Heart right ventricle (tissue), 16 donors: ENCODE measurements at regions not wholly inside any gene's neighbourhood (a gene's known extent, or its start where the extent isn't known, plus 50 kb on each side); places are given as distances from the start of the nearest gene placed in this dataset.
A peak's percentile ranks its signal among the peaks of the same experiment; 100 is the strongest.

Experiments used
- ATAC-seq, 8 donors: fragments of 200-7000 bp; cut with Tn5 transposase; one replicate each; pipeline ENCODE4 v1.9.1; 2020; ENCODE audit warnings: mild to moderate bottlenecking in 8 of 8, moderate library complexity in 8 of 8, moderate number of reproducible peaks in 1 of 8
- DNase-seq, 2 donors: peaks; one replicate each; pipeline ENCODE4 v3.0.0-alpha.2; 2020
- H3K27ac ChIP-seq, 10 donors: fragments of 200-600 bp; sonication (generic) in 2 of 10; one replicate each; pipeline versions ENCODE4 v1.5.0 to v1.8.0; 2020 to 2022; ENCODE audit warnings: mild to moderate bottlenecking in 3 of 10
- H3K27me3 ChIP-seq, 7 donors: fragments of 200-600 bp; one replicate each; pipeline ENCODE4 v1.8.0; 2021 to 2022; ENCODE audit warnings: mild to moderate bottlenecking in 2 of 7
- H3K36me3 ChIP-seq, 9 donors: fragments of 200-600 bp; sonication (generic) in 1 of 9; one replicate each; pipeline versions ENCODE4 v1.5.0 to v1.8.0; 2020 to 2022; ENCODE audit warnings: mild to moderate bottlenecking in 2 of 9
- H3K4me1 ChIP-seq, 9 donors: fragments of 200-600 bp; sonication (generic) in 1 of 9; one replicate each; pipeline versions ENCODE4 v1.5.0 to v1.8.0; 2020 to 2022; ENCODE audit warnings: mild to moderate bottlenecking in 4 of 9
- H3K4me3 ChIP-seq, 10 donors: fragments of 200-600 bp; sonication (generic) in 2 of 10; one replicate each; pipeline versions ENCODE4 v1.5.0 to v1.8.0; 2020 to 2022; ENCODE audit warnings: mild to moderate bottlenecking in 7 of 10, moderate library complexity in 2 of 10
- H3K9me3 ChIP-seq, 11 donors: fragments of 200-600 bp in 10 of 11; sonication (generic) in 2 of 11; one replicate each; pipeline versions ENCODE4 v1.5.0 to v1.8.0; 2013 to 2022; ENCODE audit warnings: mild to moderate bottlenecking in 2 of 11, control low read depth in 1 of 11, moderate library complexity in 1 of 11
- CTCF ChIP-seq, 9 donors: fragments of 200-600 bp; sonication (generic) in 2 of 9; IDR thresholded peaks; one replicate each; pipeline versions ENCODE4 v1.5.0 to v1.8.0; 2021 to 2022; ENCODE audit warnings: antibody characterized with exemption in 9 of 9, mild to moderate bottlenecking in 5 of 9, moderate library complexity in 1 of 9
- WGBS, 2 donors: extraction: QIAGEN DNeasy Blood & Tissue Kit; methylation state at CpG; one replicate each; pipeline ENCODE4 v1.1.7; 2013; ENCODE audit warnings: inconsistent platforms in 1 of 2; 5-methylcytosine and 5-hydroxymethylcytosine counted together
- intact Hi-C, 10 donors: fragments of 100-400 bp; cut with DNase I; formaldehyde crosslinking; loops; one replicate each; pipeline versions ENCODE4 v1.11.1 to v1.14.2; 2022
- donor health status: Arrhythmogenic right ventricular cardiomyopathy.
- donor health status: ischemic (EF 13 %, LVEDD 7.1; RV severe dilation, severe dysfunction).
- donor health status: healthy with polysubstance abuse.
- donor health status: DM: no; HTN: yes; CAD: no.
- donor health status: DM: no; HTN: no; CAD: no.
- donor health status: ischemic (EF 25% LVEDD 6.9; RV normal size, moderate dysfunction).
- donor health status: ischemic (EF 25% LVEDD 5.7; RV mildly dilated, moderate dysfunction).
- donor health status: healthy.
- donor health status: DM: yes; HTN: yes; CAD: no.
- donor health status: Ischemic cardiomyopathy.
- donor health status: ischemic (EF 35%, LVEDD 5.7; RV mildly dilated, moderate dysfunction).
- donor health status: nonischemic (EF 11% LVEDD 7.7; RV severe dilation, severe dysfunction).
- donor health status: DM: yes; HTN: yes; CAD: no.
- donor health status: PGD.
- donor health status: ischemic (EF 29% LVEDD 5.4; RV normal size, mild dysfunction).
- donor health status: nonischemic (EF 23%, LVEDD 6.1; RV moderate dilation, normal function).

GRCh38 chr6:3612341-3613041 lies 139.0 kb downstream of the PXDC1 start:
- TF ChIP-seq CTCF (IDR thresholded peaks at IDR 0.05) = no peak
- H3K36me3 ChIP-seq = no peaks in the 10 kb centered on the region
- DNase-seq (no peak), ATAC-seq (peak in 1 of 8 donors; percentile 65)
- no peak overlapping the region for H3K4me3 ChIP-seq
- 69 to 73% methylated on average over 8 of the region's 8 CpGs for WGBS, 2 donors
- peaks cover 0 to 17% (median 0%) of the 10 kb centered on the region in 7 donors for H3K27me3 ChIP-seq
- intact Hi-C loops = no loop called here
- H3K4me1 ChIP-seq = no peaks in the 10 kb centered on the region
- no peak overlapping the region for H3K27ac ChIP-seq
- H3K9me3 ChIP-seq = no peaks in the 10 kb centered on the region

DNA sequence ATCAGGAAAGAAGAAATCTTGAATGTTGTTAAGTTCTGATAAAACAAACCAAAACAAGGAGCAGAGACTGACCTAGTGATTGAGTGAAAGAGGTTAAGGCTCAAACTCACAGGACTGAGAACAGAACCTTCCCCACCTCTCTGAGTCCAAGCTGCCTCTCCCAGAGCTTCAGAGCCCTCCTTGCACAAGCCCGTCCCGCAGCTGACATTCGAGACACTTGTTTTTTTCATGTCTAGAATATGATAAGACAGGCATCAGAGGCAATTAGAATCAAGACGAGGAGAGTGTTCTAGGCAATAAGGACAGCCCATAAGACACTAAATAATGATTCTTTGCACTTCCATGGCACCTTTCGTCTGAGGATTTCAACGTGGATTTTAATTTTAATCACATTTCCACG lies 140.6 kb downstream of the PXDC1 start:
- Histone ChIP-seq H3K4me1 (no peaks in the 10 kb centered on the region), H3K27ac (no peak overlapping the region), H3K27me3 (peaks cover 0 to 10% (median 0%) of the 10 kb centered on the region in 7 donors), H3K4me3 (no peak overlapping the region), H3K9me3 (no peaks in the 10 kb centered on the region), H3K36me3 (no peaks in the 10 kb centered on the region)
- ATAC-seq (no peak), DNase-seq (no peak)
- 63 to 75% methylated on average over 7 of the region's 7 CpGs for WGBS, 2 donors
- TF ChIP-seq CTCF (IDR thresholded peaks at IDR 0.05) = no peak
- intact Hi-C loops = no loop called here

DNA sequence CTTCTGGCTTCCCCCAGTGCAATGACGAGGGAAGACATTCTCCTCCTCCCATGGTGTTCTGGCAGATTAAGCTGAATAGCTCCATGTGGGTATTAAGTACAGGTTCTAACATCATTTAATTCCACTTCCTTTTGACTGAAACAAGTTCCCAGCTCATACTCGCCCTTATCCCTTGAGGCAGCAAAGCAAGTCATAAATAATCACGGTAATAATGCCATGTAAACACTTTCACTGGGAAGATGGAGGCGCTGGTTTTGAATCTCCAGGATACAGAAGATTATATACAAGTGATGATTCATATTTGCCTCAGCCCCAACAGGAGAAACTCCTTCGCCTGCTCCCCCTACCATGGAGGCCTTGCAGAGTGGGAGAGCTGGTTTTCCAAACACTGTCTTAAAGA lies 141.3 kb downstream of the PXDC1 start:
- intact Hi-C loops = no loop called here
- WGBS, 2 donors = 59 to 63% methylated on average over 5 of the region's 5 CpGs

GRCh38 chr6:3609388-3609787 lies 142.1 kb downstream of the PXDC1 start:
- DNase-seq (no peak), ATAC-seq (no peak)
- WGBS, 2 donors = 79 to 84% methylated on average over 3 of the region's 3 CpGs
- H3K27me3 ChIP-seq = peaks cover 0 to 10% (median 0%) of the 10 kb centered on the region in 7 donors
- H3K4me3 ChIP-seq = no peak overlapping the region
- H3K27ac ChIP-seq = no peak overlapping the region
- H3K9me3 ChIP-seq = no peaks in the 10 kb centered on the region
- intact Hi-C loops = no loop called here
- no peak for TF ChIP-seq CTCF (IDR thresholded peaks at IDR 0.05)
- H3K36me3 ChIP-seq = no peaks in the 10 kb centered on the region
- H3K4me1 ChIP-seq = no peaks in the 10 kb centered on the region

More for the DNA sequence above, 141.3 kb downstream of the PXDC1 start:
- H3K4me3 ChIP-seq = no peak overlapping the region
- no peak for DNase-seq
- no peaks in the 10 kb centered on the region for H3K4me1 ChIP-seq
- H3K27ac ChIP-seq = no peak overlapping the region
- H3K9me3 ChIP-seq = no peaks in the 10 kb centered on the region
- no peak for TF ChIP-seq CTCF (IDR thresholded peaks at IDR 0.05)
- no peaks in the 10 kb centered on the region for H3K36me3 ChIP-seq
- no peak for ATAC-seq
- H3K27me3 ChIP-seq = peaks cover 0 to 10% (median 0%) of the 10 kb centered on the region in 7 donors
